Liver (tissue), 8 donors: ENCODE measurements at regions not wholly inside any gene's neighbourhood (a gene's known extent, or its start where the extent isn't known, plus 50 kb on each side); places are given as distances from the start of the nearest gene placed in this dataset.

Experiments used
- DNase-seq: peaks from one replicate; pipeline ENCODE4 v3.0.0-alpha.2; 2017; ENCODE audit warnings: low spot score
- H3K27ac ChIP-seq, 2 donors: one replicate each; pipeline ENCODE4 v1.7.0; 2013; ENCODE audit warnings: inconsistent platforms in 2 of 2, low read length in 2 of 2, control low read depth in 1 of 2, low read depth in 1 of 2, mild to moderate bottlenecking in 1 of 2
- H3K27me3 ChIP-seq, 4 donors: one replicate each; pipeline versions ENCODE4 v1.6.1 to v1.7.0; 2013; ENCODE audit warnings: low read length in 3 of 4, inconsistent platforms in 1 of 4, mild to moderate bottlenecking in 1 of 4, moderate library complexity in 1 of 4; ENCODE audit not compliant: control insufficient read depth in 4 of 4, insufficient read depth in 4 of 4
- H3K36me3 ChIP-seq, 4 donors: one replicate each; pipeline versions ENCODE4 v1.6.1 to v1.7.0; 2013; ENCODE audit warnings: low read length in 3 of 4, mild to moderate bottlenecking in 3 of 4, low read depth in 1 of 4, moderate library complexity in 1 of 4; ENCODE audit not compliant: control insufficient read depth in 4 of 4, insufficient read depth in 3 of 4
- H3K4me1 ChIP-seq, 4 donors: one replicate each; pipeline versions ENCODE4 v1.6.1 to v1.7.0; 2013; ENCODE audit warnings: low read length in 3 of 4, mild to moderate bottlenecking in 3 of 4, moderate library complexity in 1 of 4; ENCODE audit not compliant: control insufficient read depth in 4 of 4, insufficient read depth in 4 of 4
- H3K4me3 ChIP-seq, 3 donors: one replicate each; pipeline versions ENCODE4 v1.6.1 to v1.7.0; 2013; ENCODE audit warnings: low read length in 3 of 3, control low read depth in 1 of 3, low read depth in 1 of 3, mild to moderate bottlenecking in 1 of 3
- H3K9ac ChIP-seq, 2 donors: one replicate each; pipeline ENCODE4 v1.7.0; 2013; ENCODE audit warnings: low read length in 2 of 2, mild to moderate bottlenecking in 2 of 2, moderate library complexity in 2 of 2, control low read depth in 1 of 2, low read depth in 1 of 2
- H3K9me3 ChIP-seq, 4 donors: one replicate each; pipeline versions ENCODE4 v1.6.1 to v1.7.0; 2013; ENCODE audit warnings: low read length in 3 of 4; ENCODE audit not compliant: control insufficient read depth in 4 of 4
- EGR1 ChIP-seq, 2 donors: IDR thresholded peaks; 2 replicates each; pipeline ENCODE4 v1.6.1; 2016 to 2018; ENCODE audit warnings: antibody characterized with exemption in 2 of 2, low read depth in 2 of 2
- FOXA1 ChIP-seq: IDR thresholded peaks from 2 replicates; pipeline ENCODE4 v1.6.1; 2016; ENCODE audit warnings: antibody characterized with exemption
- FOXA2 ChIP-seq: IDR thresholded peaks from 2 replicates; pipeline ENCODE4 v1.6.1; 2016; ENCODE audit warnings: antibody characterized with exemption
- GABPA ChIP-seq, 2 donors: IDR thresholded peaks in 1 of 2; conservative IDR thresholded peaks in 1 of 2; 2 replicates each; pipeline ENCODE4 v1.6.1; 2016; ENCODE audit warnings: antibody characterized with exemption in 2 of 2, mild to moderate bottlenecking in 1 of 2, moderate library complexity in 1 of 2
- HNF4A ChIP-seq, 2 donors: conservative IDR thresholded peaks; 2 replicates each; pipeline ENCODE4 v1.6.1; 2016; ENCODE audit warnings: antibody characterized with exemption in 2 of 2, mild to moderate bottlenecking in 2 of 2
- HNF4G ChIP-seq: IDR thresholded peaks from 2 replicates; pipeline ENCODE4 v1.6.1; 2016; ENCODE audit warnings: antibody characterized with exemption
- JUND ChIP-seq, 2 donors: IDR thresholded peaks; 2 replicates each; pipeline ENCODE4 v1.6.1; 2016; ENCODE audit warnings: antibody characterized with exemption in 2 of 2
- NR2F2 ChIP-seq: IDR thresholded peaks from 2 replicates; pipeline ENCODE4 v1.6.1; 2016; ENCODE audit warnings: antibody characterized with exemption
- RAD21 ChIP-seq, 2 donors: IDR thresholded peaks; 2 replicates each; pipeline ENCODE4 v1.6.1; 2016; ENCODE audit warnings: antibody characterized with exemption in 2 of 2, mild to moderate bottlenecking in 2 of 2
- RXRA ChIP-seq, 2 donors: IDR thresholded peaks; 2 replicates each; pipeline ENCODE4 v1.6.1; 2017 to 2018; ENCODE audit warnings: antibody characterized with exemption in 2 of 2, mild to moderate bottlenecking in 1 of 2
- SP1 ChIP-seq: IDR thresholded peaks from 2 replicates; pipeline ENCODE4 v1.6.1; 2018; ENCODE audit warnings: antibody characterized with exemption, mild to moderate bottlenecking
- TAF1 ChIP-seq: conservative IDR thresholded peaks from 2 replicates; pipeline ENCODE4 v1.6.1; 2016; ENCODE audit warnings: antibody characterized with exemption, mild to moderate bottlenecking
- YY1 ChIP-seq: IDR thresholded peaks from 2 replicates; pipeline ENCODE4 v1.6.1; 2016; ENCODE audit warnings: antibody characterized with exemption, mild to moderate bottlenecking
- WGBS: extraction: QIAGEN DNeasy Blood & Tissue Kit; methylation state at CpG from one replicate; pipeline ENCODE4 v1.1.7; 2013; 5-methylcytosine and 5-hydroxymethylcytosine counted together
- TF ChIP-seq, protein P1 (sequence below): IDR thresholded peaks from 2 replicates; pipeline ENCODE4 v1.6.1; 2016; ENCODE audit warnings: antibody characterized with exemption
- TF ChIP-seq, protein P2 (sequence below): IDR thresholded peaks from 2 replicates; pipeline ENCODE4 v1.6.1; 2016; ENCODE audit warnings: antibody characterized with exemption
- TF ChIP-seq, protein P3 (sequence below): IDR thresholded peaks from 2 replicates; pipeline ENCODE4 v1.6.1; 2016; ENCODE audit warnings: antibody characterized with exemption
- TF ChIP-seq, protein P4 (sequence below): IDR thresholded peaks from 2 replicates; pipeline ENCODE4 v1.6.1; 2016; ENCODE audit warnings: antibody characterized with exemption, mild to moderate bottlenecking
- TF ChIP-seq, protein P5 (sequence below): fragments of 150-350 bp; IDR thresholded peaks from 2 replicates; pipeline ENCODE4 v1.5.1; 2017; ENCODE audit warnings: improper control_type of control experiment, low read depth, low read length; ENCODE audit not compliant: missing input control
- donor health status: healthy.
- donor health status: healthy.
- donor health status: healthy.
- donor health status: healthy.
- donor health status: healthy.

DNA sequence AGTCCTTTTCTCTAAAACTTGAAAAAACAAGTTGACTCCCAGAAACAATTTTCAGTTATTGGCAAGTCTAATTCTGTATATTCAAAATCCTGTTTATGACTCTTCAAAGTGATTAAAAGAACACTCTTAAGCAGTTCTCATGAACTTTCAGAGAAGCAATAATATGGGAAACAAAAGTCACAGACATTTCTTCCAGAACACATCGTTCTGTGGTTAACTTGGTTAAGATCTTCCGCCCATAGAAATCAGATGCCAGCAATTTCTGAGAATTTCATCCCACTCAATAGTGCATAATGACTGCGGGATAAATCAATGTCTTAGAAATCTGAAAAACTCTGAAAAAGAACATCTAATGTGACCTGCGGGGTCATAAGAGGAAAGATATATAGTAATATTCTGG, 300.5 kb downstream of the COX7C start:
- WGBS = 62% methylated on average over 4 of the region's 4 CpGs
- H3K36me3 ChIP-seq = no peaks in the 10 kb centered on the region
- H3K9ac ChIP-seq = no peak overlapping the region
- no peak for DNase-seq
- no peak overlapping the region for H3K4me3 ChIP-seq
- TF ChIP-seq GABPA (IDR thresholded peaks at IDR 0.05 in 1 of 2, conservative IDR thresholded peaks at IDR 0.05 in 1 of 2) (no peak), RXRA (IDR thresholded peaks at IDR 0.05) (no peak), FOXA2 (no peak), EGR1 (IDR thresholded peaks at IDR 0.05; ENCODE audit: low read depth in 2 of 2) (no peak), SP1 (no peak), HNF4A (conservative IDR thresholded peaks at IDR 0.05) (no peak), FOXA1 (no peak), RAD21 (IDR thresholded peaks at IDR 0.05) (no peak), JUND (IDR thresholded peaks at IDR 0.05) (no peak), NR2F2 (no peak), TAF1 (no peak), YY1 (no peak)
- TF ChIP-seq, protein P1, sequence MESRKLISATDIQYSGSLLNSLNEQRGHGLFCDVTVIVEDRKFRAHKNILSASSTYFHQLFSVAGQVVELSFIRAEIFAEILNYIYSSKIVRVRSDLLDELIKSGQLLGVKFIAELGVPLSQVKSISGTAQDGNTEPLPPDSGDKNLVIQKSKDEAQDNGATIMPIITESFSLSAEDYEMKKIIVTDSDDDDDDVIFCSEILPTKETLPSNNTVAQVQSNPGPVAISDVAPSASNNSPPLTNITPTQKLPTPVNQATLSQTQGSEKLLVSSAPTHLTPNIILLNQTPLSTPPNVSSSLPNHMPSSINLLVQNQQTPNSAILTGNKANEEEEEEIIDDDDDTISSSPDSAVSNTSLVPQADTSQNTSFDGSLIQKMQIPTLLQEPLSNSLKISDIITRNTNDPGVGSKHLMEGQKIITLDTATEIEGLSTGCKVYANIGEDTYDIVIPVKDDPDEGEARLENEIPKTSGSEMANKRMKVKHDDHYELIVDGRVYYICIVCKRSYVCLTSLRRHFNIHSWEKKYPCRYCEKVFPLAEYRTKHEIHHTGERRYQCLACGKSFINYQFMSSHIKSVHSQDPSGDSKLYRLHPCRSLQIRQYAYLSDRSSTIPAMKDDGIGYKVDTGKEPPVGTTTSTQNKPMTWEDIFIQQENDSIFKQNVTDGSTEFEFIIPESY = no peak
- TF ChIP-seq, protein P2, sequence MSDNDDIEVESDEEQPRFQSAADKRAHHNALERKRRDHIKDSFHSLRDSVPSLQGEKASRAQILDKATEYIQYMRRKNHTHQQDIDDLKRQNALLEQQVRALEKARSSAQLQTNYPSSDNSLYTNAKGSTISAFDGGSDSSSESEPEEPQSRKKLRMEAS = no peak
- TF ChIP-seq, protein P3, sequence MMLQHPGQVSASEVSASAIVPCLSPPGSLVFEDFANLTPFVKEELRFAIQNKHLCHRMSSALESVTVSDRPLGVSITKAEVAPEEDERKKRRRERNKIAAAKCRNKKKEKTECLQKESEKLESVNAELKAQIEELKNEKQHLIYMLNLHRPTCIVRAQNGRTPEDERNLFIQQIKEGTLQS = no peak
- no peaks in the 10 kb centered on the region for H3K9me3 ChIP-seq
- no peak overlapping the region for H3K27ac ChIP-seq
- H3K4me1 ChIP-seq = no peaks in the 10 kb centered on the region
- no peaks in the 10 kb centered on the region for H3K27me3 ChIP-seq

DNA sequence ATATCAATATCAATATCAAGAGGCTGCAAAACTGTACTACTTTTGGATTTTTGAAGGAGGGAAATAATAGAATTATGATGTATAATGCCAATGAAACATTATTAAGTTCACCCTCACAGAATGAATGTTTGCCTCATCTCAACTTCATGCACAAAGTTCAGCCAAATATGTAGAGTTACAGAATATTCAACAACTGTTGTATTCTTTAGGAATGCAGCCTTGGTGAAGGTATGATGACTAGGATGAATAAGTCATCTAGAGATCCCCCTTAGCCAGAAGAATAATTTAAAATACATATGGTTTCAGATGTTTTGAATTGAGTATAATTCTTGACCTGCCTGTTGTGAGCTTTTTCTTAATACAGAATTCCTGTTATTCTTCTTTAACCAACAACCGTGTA, 308.3 kb downstream of the COX7C start:
- no peak for DNase-seq
- Histone ChIP-seq H3K9ac (no peak overlapping the region), H3K27me3 (no peaks in the 10 kb centered on the region), H3K9me3 (no peaks in the 10 kb centered on the region), H3K4me3 (no peak overlapping the region), H3K27ac (no peak overlapping the region), H3K4me1 (no peaks in the 10 kb centered on the region), H3K36me3 (no peaks in the 10 kb centered on the region)
- 78% methylated on average over 1 of the region's 1 CpG for WGBS
- TF ChIP-seq, protein P4, sequence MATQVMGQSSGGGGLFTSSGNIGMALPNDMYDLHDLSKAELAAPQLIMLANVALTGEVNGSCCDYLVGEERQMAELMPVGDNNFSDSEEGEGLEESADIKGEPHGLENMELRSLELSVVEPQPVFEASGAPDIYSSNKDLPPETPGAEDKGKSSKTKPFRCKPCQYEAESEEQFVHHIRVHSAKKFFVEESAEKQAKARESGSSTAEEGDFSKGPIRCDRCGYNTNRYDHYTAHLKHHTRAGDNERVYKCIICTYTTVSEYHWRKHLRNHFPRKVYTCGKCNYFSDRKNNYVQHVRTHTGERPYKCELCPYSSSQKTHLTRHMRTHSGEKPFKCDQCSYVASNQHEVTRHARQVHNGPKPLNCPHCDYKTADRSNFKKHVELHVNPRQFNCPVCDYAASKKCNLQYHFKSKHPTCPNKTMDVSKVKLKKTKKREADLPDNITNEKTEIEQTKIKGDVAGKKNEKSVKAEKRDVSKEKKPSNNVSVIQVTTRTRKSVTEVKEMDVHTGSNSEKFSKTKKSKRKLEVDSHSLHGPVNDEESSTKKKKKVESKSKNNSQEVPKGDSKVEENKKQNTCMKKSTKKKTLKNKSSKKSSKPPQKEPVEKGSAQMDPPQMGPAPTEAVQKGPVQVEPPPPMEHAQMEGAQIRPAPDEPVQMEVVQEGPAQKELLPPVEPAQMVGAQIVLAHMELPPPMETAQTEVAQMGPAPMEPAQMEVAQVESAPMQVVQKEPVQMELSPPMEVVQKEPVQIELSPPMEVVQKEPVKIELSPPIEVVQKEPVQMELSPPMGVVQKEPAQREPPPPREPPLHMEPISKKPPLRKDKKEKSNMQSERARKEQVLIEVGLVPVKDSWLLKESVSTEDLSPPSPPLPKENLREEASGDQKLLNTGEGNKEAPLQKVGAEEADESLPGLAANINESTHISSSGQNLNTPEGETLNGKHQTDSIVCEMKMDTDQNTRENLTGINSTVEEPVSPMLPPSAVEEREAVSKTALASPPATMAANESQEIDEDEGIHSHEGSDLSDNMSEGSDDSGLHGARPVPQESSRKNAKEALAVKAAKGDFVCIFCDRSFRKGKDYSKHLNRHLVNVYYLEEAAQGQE = no peak
- TF ChIP-seq GABPA (IDR thresholded peaks at IDR 0.05 in 1 of 2, conservative IDR thresholded peaks at IDR 0.05 in 1 of 2) = no peak
- no peak for TF ChIP-seq SP1
- TF ChIP-seq FOXA1 = no peak
- no peak for TF ChIP-seq JUND (IDR thresholded peaks at IDR 0.05)
- TF ChIP-seq FOXA2 = no peak
- TF ChIP-seq, protein P2 = no peak
- TF ChIP-seq, protein P5, sequence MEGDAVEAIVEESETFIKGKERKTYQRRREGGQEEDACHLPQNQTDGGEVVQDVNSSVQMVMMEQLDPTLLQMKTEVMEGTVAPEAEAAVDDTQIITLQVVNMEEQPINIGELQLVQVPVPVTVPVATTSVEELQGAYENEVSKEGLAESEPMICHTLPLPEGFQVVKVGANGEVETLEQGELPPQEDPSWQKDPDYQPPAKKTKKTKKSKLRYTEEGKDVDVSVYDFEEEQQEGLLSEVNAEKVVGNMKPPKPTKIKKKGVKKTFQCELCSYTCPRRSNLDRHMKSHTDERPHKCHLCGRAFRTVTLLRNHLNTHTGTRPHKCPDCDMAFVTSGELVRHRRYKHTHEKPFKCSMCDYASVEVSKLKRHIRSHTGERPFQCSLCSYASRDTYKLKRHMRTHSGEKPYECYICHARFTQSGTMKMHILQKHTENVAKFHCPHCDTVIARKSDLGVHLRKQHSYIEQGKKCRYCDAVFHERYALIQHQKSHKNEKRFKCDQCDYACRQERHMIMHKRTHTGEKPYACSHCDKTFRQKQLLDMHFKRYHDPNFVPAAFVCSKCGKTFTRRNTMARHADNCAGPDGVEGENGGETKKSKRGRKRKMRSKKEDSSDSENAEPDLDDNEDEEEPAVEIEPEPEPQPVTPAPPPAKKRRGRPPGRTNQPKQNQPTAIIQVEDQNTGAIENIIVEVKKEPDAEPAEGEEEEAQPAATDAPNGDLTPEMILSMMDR = no peak
- no peak for TF ChIP-seq HNF4G
- no peak for TF ChIP-seq TAF1
- TF ChIP-seq HNF4A (conservative IDR thresholded peaks at IDR 0.05) = no peak
- no peak for TF ChIP-seq RXRA (IDR thresholded peaks at IDR 0.05)
- no peak for TF ChIP-seq YY1
- TF ChIP-seq EGR1 (IDR thresholded peaks at IDR 0.05; ENCODE audit: low read depth in 2 of 2) = no peak
- TF ChIP-seq, protein P1 = no peak
- TF ChIP-seq RAD21 (IDR thresholded peaks at IDR 0.05) = no peak
